Transverse colon (tissue), 4 donors: ENCODE measurements at regions not wholly inside any gene's neighbourhood (a gene's known extent, or its start where the extent isn't known, plus 50 kb on each side); places are given as distances from the start of the nearest gene placed in this dataset.
"Not testable (repeated sequence)": the region's sequence is repeated elsewhere in the genome, so short reads cannot be mapped to it uniquely, and the experiment has no call there.

Experiments used
- POLR2A ChIP-seq: fragments of 450-650 bp; IDR thresholded peaks from one replicate; pipeline ENCODE4 v1.6.1; 2016; ENCODE audit warnings: antibody characterized with exemption, mild to moderate bottlenecking, moderate library complexity
- POLR2AphosphoS5 ChIP-seq, 3 donors: sonication (generic); formaldehyde crosslinking; IDR thresholded peaks; one replicate each; pipeline ENCODE4 v1.6.1; 2016; ENCODE audit warnings: antibody characterized with exemption in 3 of 3
- TF ChIP-seq, protein P1 (sequence below), 5 experiments: fragments of 200-600 bp in 3 of 5; fragments of 450-650 bp in 2 of 5; sonication (generic) in 3 of 5; IDR thresholded peaks; 1 replicate in 2 of 5; 2 replicates in 3 of 5; pipeline ENCODE4 v1.5.1; 2016 to 2017; ENCODE audit warnings: antibody characterized with exemption in 5 of 5, inconsistent platforms in 3 of 5, mild to moderate bottlenecking in 2 of 5, moderate library complexity in 1 of 5

- TF ChIP-seq POLR2AphosphoS5 (IDR thresholded peaks at IDR 0.05); POLR2A: not testable (repeated sequence)
- TF ChIP-seq, protein P1, sequence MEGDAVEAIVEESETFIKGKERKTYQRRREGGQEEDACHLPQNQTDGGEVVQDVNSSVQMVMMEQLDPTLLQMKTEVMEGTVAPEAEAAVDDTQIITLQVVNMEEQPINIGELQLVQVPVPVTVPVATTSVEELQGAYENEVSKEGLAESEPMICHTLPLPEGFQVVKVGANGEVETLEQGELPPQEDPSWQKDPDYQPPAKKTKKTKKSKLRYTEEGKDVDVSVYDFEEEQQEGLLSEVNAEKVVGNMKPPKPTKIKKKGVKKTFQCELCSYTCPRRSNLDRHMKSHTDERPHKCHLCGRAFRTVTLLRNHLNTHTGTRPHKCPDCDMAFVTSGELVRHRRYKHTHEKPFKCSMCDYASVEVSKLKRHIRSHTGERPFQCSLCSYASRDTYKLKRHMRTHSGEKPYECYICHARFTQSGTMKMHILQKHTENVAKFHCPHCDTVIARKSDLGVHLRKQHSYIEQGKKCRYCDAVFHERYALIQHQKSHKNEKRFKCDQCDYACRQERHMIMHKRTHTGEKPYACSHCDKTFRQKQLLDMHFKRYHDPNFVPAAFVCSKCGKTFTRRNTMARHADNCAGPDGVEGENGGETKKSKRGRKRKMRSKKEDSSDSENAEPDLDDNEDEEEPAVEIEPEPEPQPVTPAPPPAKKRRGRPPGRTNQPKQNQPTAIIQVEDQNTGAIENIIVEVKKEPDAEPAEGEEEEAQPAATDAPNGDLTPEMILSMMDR (IDR thresholded peaks at IDR 0.05), result not testable (repeated sequence)
These were observed 5435.9 kb upstream of the TPTE start for GRCh38 chr21:5085456-5085855.
